GM12878 (cell line): ENCODE measurements at regions not wholly inside any gene's neighbourhood (a gene's known extent, or its start where the extent isn't known, plus 50 kb on each side); places are given as distances from the start of the nearest gene placed in this dataset.

ENCODE experiments used
- ATAC-seq: fragments of 200-7000 bp; cut with Tn5 transposase; 3 replicates; pipeline ENCODE4 v1.9.1; 2020; ENCODE audit warnings: mild to moderate bottlenecking, moderate library complexity
- BruUV-seq: library from RNA; stranded (reverse); fragments of 400-500 nt; replicated peaks from 2 replicates; lab custom pipeline; 2021; lab: Mats Ljungman, UMichigan
- CTCF ChIA-PET: fragments of 300-600 bp; sonication (Branson Sonifier 250); formaldehyde crosslinking; extraction: SDS; loops from one replicate; lab custom pipeline; 2021; ENCODE audit warnings: inconsistent platforms; lab: Yijun Ruan, JAX
- POLR2A ChIA-PET: fragments of 350-600 bp; formaldehyde crosslinking; extraction: SDS; loops from one replicate; lab custom pipeline; 2021; ENCODE audit warnings: inconsistent platforms; lab: Charles Lee
- RAD21 ChIA-PET: fragments of 300-600 bp; sonication (Branson Sonifier 250); formaldehyde crosslinking; loops from one replicate; lab custom pipeline; 2023; ENCODE audit warnings: antibody characterized with exemption; ENCODE audit not compliant: unreplicated experiment; lab: Charles Lee
- SMC1A ChIA-PET: fragments of 300-600 bp; sonication (Branson Sonifier 250); formaldehyde crosslinking; loops from one replicate; lab custom pipeline; 2023; ENCODE audit not compliant: unreplicated experiment, uncharacterized antibody; lab: Charles Lee
- DNase-seq: peaks from one replicate; pipeline ENCODE4 v3.0.0-alpha.2; 2011; ENCODE audit warnings: low read depth, low spot score
- FAIRE-seq: peaks from 3 replicates; lab custom pipeline; 2011; peaks lifted over from hg19 to GRCh38; lab: Jason Lieb, UNC
- H2AFZ ChIP-seq: 2 replicates; pipeline ENCODE4 v1.6.0; 2011; ENCODE audit warnings: low read depth, low read length, control low read depth; ENCODE audit not compliant: control insufficient read depth
- H3K27ac ChIP-seq: 2 replicates; pipeline ENCODE4 v1.5.1; 2011; ENCODE audit warnings: control low read depth; ENCODE audit not compliant: control insufficient read depth, insufficient read depth
- H3K27me3 ChIP-seq, 2 experiments: replicated peaks in 1 of 2; 2 replicates each; pipeline versions ENCODE4 v1.6.0 to v1.6.1; 2011; ENCODE audit warnings: low read length in 1 of 2; ENCODE audit not compliant: control insufficient read depth in 2 of 2, insufficient read depth in 2 of 2
- H3K36me3 ChIP-seq, 2 experiments: 2 replicates each; pipeline ENCODE4 v1.5.1; 2011; ENCODE audit warnings: low read length in 1 of 2; ENCODE audit not compliant: control insufficient read depth in 2 of 2, insufficient read depth in 2 of 2
- H3K4me1 ChIP-seq: 2 replicates; pipeline ENCODE4 v1.6.1; 2011; ENCODE audit warnings: mild to moderate bottlenecking, low read length, moderate library complexity, mixed read lengths; ENCODE audit not compliant: control insufficient read depth, insufficient read depth
- H3K4me2 ChIP-seq: 2 replicates; pipeline ENCODE4 v1.6.0; 2011; ENCODE audit warnings: control low read depth; ENCODE audit not compliant: control insufficient read depth, insufficient read depth
- H3K4me3 ChIP-seq: fragments of 200-600 bp; sonication (generic); 2 replicates; pipeline ENCODE4 v1.5.1; 2016
- H3K79me2 ChIP-seq: 2 replicates; pipeline ENCODE4 v1.6.0; 2011; ENCODE audit warnings: low read length; ENCODE audit not compliant: control insufficient read depth, insufficient read depth
- H3K9ac ChIP-seq: 2 replicates; pipeline ENCODE4 v1.8.0; 2011; ENCODE audit warnings: low read length, control low read depth, mixed read lengths; ENCODE audit not compliant: control insufficient read depth, insufficient read depth
- H3K9me3 ChIP-seq: replicated peaks from 3 replicates; pipeline ENCODE4 v1.5.1; 2011; ENCODE audit warnings: mild to moderate bottlenecking, low read length; ENCODE audit not compliant: control insufficient read depth, insufficient read depth
- H4K20me1 ChIP-seq: 2 replicates; pipeline ENCODE4 v1.6.0; 2011; ENCODE audit not compliant: control insufficient read depth, insufficient read depth
- CHD4 ChIP-seq: fragments of 200-600 bp; sonication (generic); IDR thresholded peaks from 2 replicates; pipeline ENCODE4 v1.6.1; 2016; ENCODE audit warnings: mild to moderate bottlenecking
- E2F4 ChIP-seq: IDR thresholded peaks from 2 replicates; pipeline ENCODE4 v1.6.1; 2012; ENCODE audit warnings: low read depth, low read length, improper control_type of control experiment
- FOXK2 ChIP-seq: fragments of 450-650 bp; IDR thresholded peaks from 2 replicates; pipeline ENCODE4 v1.6.1; 2017; ENCODE audit warnings: mild to moderate bottlenecking, moderate library complexity
- FOXM1 ChIP-seq: IDR thresholded peaks from 2 replicates; pipeline ENCODE4 v1.6.1; 2012; ENCODE audit warnings: low read depth, mild to moderate bottlenecking, inconsistent platforms, low read length, moderate library complexity
- RB1 ChIP-seq: fragments of 450-650 bp; formaldehyde crosslinking; IDR thresholded peaks from 2 replicates; pipeline ENCODE4 v1.6.1; 2017; ENCODE audit warnings: mild to moderate bottlenecking, borderline replicate concordance
- RELA ChIP-seq: fragments of 450-650 bp; IDR thresholded peaks from 2 replicates; pipeline ENCODE4 v1.8.0; 2014; ENCODE audit warnings: borderline replicate concordance; ENCODE audit not compliant: partially characterized antibody
- REST ChIP-seq: IDR thresholded peaks from 2 replicates; pipeline ENCODE4 v1.6.1; 2012; ENCODE audit warnings: mild to moderate bottlenecking, low read depth, low read length
- SMAD1 ChIP-seq: fragments of 450-650 bp; IDR thresholded peaks from 2 replicates; pipeline ENCODE4 v1.6.1; 2018; ENCODE audit warnings: mild to moderate bottlenecking, low read depth; ENCODE audit not compliant: partially characterized antibody
- SMARCA5 ChIP-seq: fragments of 450-650 bp; IDR thresholded peaks from 2 replicates; pipeline ENCODE4 v1.6.1; 2017; ENCODE audit warnings: mild to moderate bottlenecking
- SREBF2 ChIP-seq: IDR thresholded peaks from 2 replicates; pipeline ENCODE4 v1.6.1; 2012; ENCODE audit warnings: mild to moderate bottlenecking, low read length
- USF1 ChIP-seq: IDR thresholded peaks from 2 replicates; pipeline ENCODE4 v1.6.1; 2011; ENCODE audit warnings: borderline replicate concordance, low read depth, mild to moderate bottlenecking, moderate library complexity, mixed read lengths, low read length; ENCODE audit not compliant: insufficient read depth; ENCODE audit errors: extremely low read length
- YY1 ChIP-seq: IDR thresholded peaks from 2 replicates; pipeline ENCODE4 v1.6.1; 2011; ENCODE audit warnings: low read depth, mild to moderate bottlenecking, low read length
- WGBS: methylation state at CpG from one replicate; pipeline ENCODE4 v1.1.6; 2016; ENCODE audit warnings: low lambda C conversion rate; ENCODE audit not compliant: insufficient replicate concordance, insufficient coverage; ENCODE audit errors: missing lambda C conversion rate; 5-methylcytosine and 5-hydroxymethylcytosine counted together
- in situ Hi-C: fragments of 300-500 bp; cut with MboI; formaldehyde crosslinking; loops from 9 replicates; pipeline ENCODE4 v1.14.3; 2018; ENCODE audit warnings: mixed read lengths
- intact Hi-C: fragments of 100-400 bp; cut with micrococcal nuclease; formaldehyde crosslinking; loops from one replicate; pipeline ENCODE4 v1.14.2; 2022; ENCODE audit not compliant: unreplicated experiment
- TF ChIP-seq, protein P1 (sequence below): fragments of 450-650 bp; IDR thresholded peaks from 2 replicates; pipeline ENCODE4 v1.6.1; 2017; ENCODE audit warnings: mild to moderate bottlenecking, moderate library complexity
- TF ChIP-seq, protein P2 (sequence below): IDR thresholded peaks from 2 replicates; pipeline ENCODE4 v1.6.1; 2012; ENCODE audit warnings: low read length, inconsistent platforms

GRCh38 chr13:110983241-110983640, 68.4 kb upstream of the ANKRD10 start:
- H3K36me3 ChIP-seq = no peaks in the 10 kb centered on the region
- no peaks in the 10 kb centered on the region for H3K27me3 ChIP-seq
- no peaks in the 10 kb centered on the region for H4K20me1 ChIP-seq
- TF ChIP-seq SMAD1 = no peak
- TF ChIP-seq, protein P1, sequence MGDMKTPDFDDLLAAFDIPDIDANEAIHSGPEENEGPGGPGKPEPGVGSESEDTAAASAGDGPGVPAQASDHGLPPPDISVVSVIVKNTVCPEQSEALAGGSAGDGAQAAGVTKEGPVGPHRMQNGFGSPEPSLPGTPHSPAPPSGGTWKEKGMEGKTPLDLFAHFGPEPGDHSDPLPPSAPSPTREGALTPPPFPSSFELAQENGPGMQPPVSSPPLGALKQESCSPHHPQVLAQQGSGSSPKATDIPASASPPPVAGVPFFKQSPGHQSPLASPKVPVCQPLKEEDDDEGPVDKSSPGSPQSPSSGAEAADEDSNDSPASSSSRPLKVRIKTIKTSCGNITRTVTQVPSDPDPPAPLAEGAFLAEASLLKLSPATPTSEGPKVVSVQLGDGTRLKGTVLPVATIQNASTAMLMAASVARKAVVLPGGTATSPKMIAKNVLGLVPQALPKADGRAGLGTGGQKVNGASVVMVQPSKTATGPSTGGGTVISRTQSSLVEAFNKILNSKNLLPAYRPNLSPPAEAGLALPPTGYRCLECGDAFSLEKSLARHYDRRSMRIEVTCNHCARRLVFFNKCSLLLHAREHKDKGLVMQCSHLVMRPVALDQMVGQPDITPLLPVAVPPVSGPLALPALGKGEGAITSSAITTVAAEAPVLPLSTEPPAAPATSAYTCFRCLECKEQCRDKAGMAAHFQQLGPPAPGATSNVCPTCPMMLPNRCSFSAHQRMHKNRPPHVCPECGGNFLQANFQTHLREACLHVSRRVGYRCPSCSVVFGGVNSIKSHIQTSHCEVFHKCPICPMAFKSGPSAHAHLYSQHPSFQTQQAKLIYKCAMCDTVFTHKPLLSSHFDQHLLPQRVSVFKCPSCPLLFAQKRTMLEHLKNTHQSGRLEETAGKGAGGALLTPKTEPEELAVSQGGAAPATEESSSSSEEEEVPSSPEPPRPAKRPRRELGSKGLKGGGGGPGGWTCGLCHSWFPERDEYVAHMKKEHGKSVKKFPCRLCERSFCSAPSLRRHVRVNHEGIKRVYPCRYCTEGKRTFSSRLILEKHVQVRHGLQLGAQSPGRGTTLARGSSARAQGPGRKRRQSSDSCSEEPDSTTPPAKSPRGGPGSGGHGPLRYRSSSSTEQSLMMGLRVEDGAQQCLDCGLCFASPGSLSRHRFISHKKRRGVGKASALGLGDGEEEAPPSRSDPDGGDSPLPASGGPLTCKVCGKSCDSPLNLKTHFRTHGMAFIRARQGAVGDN = no peak
- TF ChIP-seq, protein P2, sequence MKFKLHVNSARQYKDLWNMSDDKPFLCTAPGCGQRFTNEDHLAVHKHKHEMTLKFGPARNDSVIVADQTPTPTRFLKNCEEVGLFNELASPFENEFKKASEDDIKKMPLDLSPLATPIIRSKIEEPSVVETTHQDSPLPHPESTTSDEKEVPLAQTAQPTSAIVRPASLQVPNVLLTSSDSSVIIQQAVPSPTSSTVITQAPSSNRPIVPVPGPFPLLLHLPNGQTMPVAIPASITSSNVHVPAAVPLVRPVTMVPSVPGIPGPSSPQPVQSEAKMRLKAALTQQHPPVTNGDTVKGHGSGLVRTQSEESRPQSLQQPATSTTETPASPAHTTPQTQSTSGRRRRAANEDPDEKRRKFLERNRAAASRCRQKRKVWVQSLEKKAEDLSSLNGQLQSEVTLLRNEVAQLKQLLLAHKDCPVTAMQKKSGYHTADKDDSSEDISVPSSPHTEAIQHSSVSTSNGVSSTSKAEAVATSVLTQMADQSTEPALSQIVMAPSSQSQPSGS = no peak
- TF ChIP-seq FOXM1 = no peak
- TF ChIP-seq SREBF2 = no peak
- no peak for TF ChIP-seq RELA
- no peak for TF ChIP-seq USF1
- no peak for TF ChIP-seq REST
- no peak for TF ChIP-seq E2F4
- TF ChIP-seq YY1 = no peak
- no peak for TF ChIP-seq SMARCA5
- no peak for TF ChIP-seq FOXK2
- TF ChIP-seq CHD4 = no peak
- no peak for TF ChIP-seq RB1
- ChIA-PET RAD21 (no interaction called here), CTCF (no interaction called here), POLR2A (no interaction called here), SMC1A (no interaction called here)
- H3K9me3 ChIP-seq = peaks cover 3% of the 10 kb centered on the region; the same call in 2 of the 3 replicates
- H3K4me2 ChIP-seq = no peak overlapping the region
- in situ Hi-C loops = no loop called here
- no peaks in the 10 kb centered on the region for H3K4me1 ChIP-seq
- no peak overlapping the region for H3K27ac ChIP-seq
- no TSS peak for BruUV-seq
- ATAC-seq = no peak
- H3K9ac ChIP-seq = no peak overlapping the region
- intact Hi-C loops = no loop called here
- FAIRE-seq = no peak
- DNase-seq = no peak
- 14% methylated on average over 4 of the region's 4 CpGs for WGBS
- H3K79me2 ChIP-seq = no peaks in the 10 kb centered on the region
- H3K4me3 ChIP-seq = no peak overlapping the region
- H2AFZ ChIP-seq = no peak overlapping the region
